ENCODE measurements at regions not wholly inside any gene's neighbourhood (a gene's known extent, or its start where the extent isn't known, plus 50 kb on each side); places are given as distances from the start of the nearest gene placed in this dataset.
"Not testable (repeated sequence)": the region's sequence is repeated elsewhere in the genome, so short reads cannot be mapped to it uniquely, and the experiment has no call there.

DNA sequence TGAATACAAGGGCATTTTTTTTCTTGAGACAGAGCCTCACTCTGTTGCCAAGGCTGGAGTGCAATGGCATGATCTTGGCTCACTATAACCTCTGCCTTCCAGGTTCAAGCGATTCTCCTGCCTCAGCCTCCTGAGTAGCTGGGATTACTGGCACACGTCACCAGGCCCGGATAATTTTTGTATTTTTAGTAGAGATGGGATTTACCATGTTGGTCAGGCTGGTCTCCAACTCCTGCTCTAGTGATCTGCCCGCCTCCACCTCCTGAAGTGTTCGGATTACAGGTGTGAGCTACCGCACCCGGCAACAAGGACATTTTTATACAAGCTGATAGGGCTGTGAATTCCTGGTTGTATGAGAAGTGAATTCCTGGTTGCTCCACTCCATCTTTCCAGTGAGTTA lies 577.7 kb upstream of the TPTE start:
- H3K27me3 ChIP-seq (ENCODE audit: control insufficient read depth, insufficient read depth, low read length); H3K4me3 ChIP-seq (ENCODE audit: low read depth, low read length); CTCF ChIA-PET; H3K27ac ChIP-seq (ENCODE audit: low read depth, low read length); DNase-seq (ENCODE audit: low read depth, low spot score); POLR2A ChIA-PET: not testable (repeated sequence)
- H3K9me3 ChIP-seq (ENCODE audit: control insufficient read depth, insufficient read depth, low read length) = peaks cover 18% of the 10 kb centered on the region

DNA sequence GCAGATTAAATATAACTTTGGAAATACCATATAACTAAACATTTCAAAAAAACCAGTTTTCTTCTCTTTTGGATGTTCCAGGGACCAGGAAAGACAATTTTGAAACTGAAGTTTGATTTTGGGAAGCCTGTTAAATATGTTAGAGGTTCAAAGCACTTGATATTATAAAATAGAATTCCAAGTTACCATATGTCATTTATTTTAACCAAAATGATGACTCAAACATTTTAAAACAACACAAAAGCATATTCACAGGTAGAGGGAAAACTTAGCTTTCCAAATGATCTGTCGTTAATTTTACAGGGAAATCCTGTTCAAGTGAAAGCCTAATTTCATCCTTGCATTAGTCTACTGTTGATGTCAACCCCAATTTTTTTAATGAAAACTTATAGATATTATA lies 575.3 kb upstream of the TPTE start:
- CTCF ChIA-PET, POLR2A ChIA-PET: not testable (repeated sequence)
- peaks cover 32% of the 10 kb centered on the region for H3K9me3 ChIP-seq (ENCODE audit: control insufficient read depth, insufficient read depth, low read length)

DNA sequence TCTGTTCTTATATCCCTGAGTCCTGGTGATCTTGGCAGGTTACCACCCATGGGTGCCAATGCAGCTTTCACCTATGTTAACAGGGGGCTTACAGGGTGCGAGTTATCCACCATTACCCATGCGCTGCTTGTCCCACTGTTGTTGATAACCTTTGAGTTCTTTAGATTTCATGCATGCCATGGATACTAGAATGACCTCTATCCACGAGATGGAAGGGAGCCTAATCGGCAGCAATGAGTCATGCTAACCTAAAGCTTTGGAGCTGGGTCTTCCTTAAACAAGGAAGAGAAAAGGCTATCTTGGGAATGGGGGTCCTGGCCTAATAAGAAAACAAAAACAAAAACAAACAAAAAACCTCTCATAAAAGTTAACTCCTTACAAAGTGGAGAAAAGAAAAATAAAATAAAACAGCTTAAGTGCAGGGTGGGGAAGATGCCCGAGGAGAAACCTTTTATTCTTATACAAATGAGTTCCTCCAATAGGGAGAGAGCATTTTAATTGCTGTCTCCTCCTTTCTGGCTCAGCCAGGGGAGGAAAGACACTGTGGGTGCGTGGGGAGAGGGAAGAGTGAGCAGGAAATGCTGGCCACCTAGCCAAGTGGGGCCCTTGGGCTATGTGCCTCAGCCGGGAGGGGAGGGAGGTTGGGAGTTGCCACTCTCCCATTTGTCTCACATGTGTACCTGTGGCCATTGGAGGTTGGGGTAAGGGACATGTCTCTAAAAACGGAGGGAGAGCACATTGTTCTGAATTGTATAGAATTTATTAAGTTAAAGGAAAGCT lies 571.7 kb upstream of the TPTE start:
- H3K9me3 ChIP-seq (ENCODE audit: control insufficient read depth, insufficient read depth, low read length) = peaks cover 14% of the 10 kb centered on the region
- POLR2A ChIA-PET; H3K4me3 ChIP-seq (ENCODE audit: low read depth, low read length); CTCF ChIA-PET; DNase-seq (ENCODE audit: low read depth, low spot score); H3K27me3 ChIP-seq (ENCODE audit: control insufficient read depth, insufficient read depth, low read length); H3K27ac ChIP-seq (ENCODE audit: low read depth, low read length): not testable (repeated sequence)

More for the DNA sequence above, 575.3 kb upstream of the TPTE start:
- H3K4me3 ChIP-seq (ENCODE audit: low read depth, low read length); H3K27me3 ChIP-seq (ENCODE audit: control insufficient read depth, insufficient read depth, low read length); DNase-seq (ENCODE audit: low read depth, low spot score); H3K27ac ChIP-seq (ENCODE audit: low read depth, low read length): not testable (repeated sequence)

DNA sequence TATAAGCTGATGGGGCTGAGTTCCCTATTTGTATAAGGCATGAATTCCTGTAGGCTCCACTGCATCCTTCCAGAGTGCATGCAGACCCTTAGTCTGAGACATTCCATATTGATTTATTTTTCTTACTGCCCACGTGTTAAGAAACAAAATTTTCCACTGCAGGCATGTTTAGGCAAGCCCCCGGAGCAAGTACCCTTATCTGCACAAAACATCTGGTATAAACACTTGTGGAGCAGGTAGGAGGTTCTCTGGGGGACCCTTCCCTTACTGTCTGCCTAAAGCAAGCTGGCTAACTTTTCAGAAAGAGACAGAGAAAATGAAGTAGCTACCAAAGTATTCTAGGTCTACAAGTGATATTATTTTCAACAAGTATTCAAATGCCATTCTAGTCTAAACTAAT lies 571.0 kb upstream of the TPTE start:
- H3K9me3 ChIP-seq (ENCODE audit: control insufficient read depth, insufficient read depth, low read length) = peaks cover 14% of the 10 kb centered on the region
- H3K4me3 ChIP-seq (ENCODE audit: low read depth, low read length); CTCF ChIA-PET; POLR2A ChIA-PET; H3K27ac ChIP-seq (ENCODE audit: low read depth, low read length); DNase-seq (ENCODE audit: low read depth, low spot score); H3K27me3 ChIP-seq (ENCODE audit: control insufficient read depth, insufficient read depth, low read length): not testable (repeated sequence)

DNA sequence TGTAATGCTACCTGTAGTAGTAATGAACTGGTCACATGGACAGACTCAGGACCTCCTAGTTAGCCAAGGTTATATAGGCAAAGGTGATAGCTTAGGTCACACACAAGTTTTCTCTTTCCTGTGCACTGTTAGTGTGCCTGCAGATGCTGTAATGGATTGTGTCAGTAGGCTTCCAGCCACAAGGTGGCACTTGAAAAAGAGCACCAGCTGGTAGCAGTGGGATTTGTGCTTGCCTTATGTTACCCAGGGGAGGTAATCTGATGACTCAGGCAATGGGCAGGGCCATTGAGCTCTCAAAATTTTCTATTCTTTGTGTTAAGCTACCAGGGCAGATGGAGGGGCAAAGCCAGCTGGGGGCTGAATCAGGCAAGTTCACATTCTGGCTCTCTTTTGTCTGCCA lies 562.6 kb upstream of the TPTE start:
- H3K9me3 ChIP-seq (ENCODE audit: control insufficient read depth, insufficient read depth, low read length) = peaks cover 18% of the 10 kb centered on the region
- DNase-seq (ENCODE audit: low read depth, low spot score); CTCF ChIA-PET; POLR2A ChIA-PET; H3K4me3 ChIP-seq (ENCODE audit: low read depth, low read length); H3K27ac ChIP-seq (ENCODE audit: low read depth, low read length); H3K27me3 ChIP-seq (ENCODE audit: control insufficient read depth, insufficient read depth, low read length): not testable (repeated sequence)

DNA sequence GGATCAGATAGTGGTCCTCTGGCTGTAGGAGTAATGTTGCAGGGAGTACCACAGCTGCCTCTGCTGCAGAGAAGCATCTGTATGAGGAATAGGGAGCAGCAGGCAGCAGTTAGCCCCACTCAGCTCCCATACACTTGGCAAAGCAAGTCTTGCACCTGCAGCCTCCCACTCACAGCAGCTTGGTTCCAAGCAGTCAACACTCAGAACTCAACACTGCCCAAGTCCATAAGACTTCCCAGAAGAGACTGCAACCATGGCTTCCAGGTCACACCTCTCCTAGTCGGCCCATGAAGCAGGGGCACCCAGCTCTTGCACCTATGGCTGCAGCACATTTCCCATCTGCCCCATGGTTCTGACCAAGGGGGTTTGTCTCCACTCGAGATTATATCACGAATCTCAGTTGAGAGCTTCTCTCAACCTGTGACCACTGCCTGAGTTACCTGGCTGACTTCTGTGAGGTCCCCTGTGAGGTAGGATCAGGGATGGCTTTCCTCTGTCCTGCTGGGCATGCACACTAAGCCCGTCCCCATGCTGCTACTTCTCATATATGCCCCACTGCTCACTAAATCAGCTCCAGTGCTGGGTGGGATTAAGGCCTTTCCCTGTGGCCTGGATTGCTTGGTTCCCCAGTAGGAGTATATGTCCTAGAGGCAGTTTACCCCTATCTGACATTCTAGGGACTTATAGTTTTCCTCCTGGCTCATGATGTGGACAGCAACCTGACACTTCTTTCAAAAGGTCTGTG lies 562.0 kb upstream of the TPTE start:
- H3K27ac ChIP-seq (ENCODE audit: low read depth, low read length); H3K4me3 ChIP-seq (ENCODE audit: low read depth, low read length); CTCF ChIA-PET; H3K27me3 ChIP-seq (ENCODE audit: control insufficient read depth, insufficient read depth, low read length); DNase-seq (ENCODE audit: low read depth, low spot score); POLR2A ChIA-PET: not testable (repeated sequence)
- H3K9me3 ChIP-seq (ENCODE audit: control insufficient read depth, insufficient read depth, low read length) = peaks cover 18% of the 10 kb centered on the region

DNA sequence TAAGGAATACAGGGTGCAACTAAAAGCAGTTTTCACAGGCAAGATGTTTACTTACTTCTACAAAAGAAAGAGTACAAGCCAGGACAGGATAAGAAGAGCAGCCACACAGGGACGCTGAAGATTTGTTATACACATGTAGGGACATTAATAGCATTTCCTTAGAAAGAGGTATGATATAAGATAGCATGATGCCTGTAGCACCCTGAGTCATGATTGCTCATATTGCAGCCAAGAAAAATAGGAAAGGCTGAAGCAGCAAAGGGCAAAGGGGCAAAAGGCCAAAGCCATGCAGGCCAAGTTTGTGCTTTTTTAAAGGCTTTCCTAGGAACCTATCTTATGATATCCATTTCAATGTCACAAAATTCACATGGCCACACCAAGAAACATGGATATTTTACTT lies 552.0 kb upstream of the TPTE start:
- H3K9me3 ChIP-seq (ENCODE audit: control insufficient read depth, insufficient read depth, low read length) = peaks cover 10% of the 10 kb centered on the region; the same call in 1 of the 2 replicates
- POLR2A ChIA-PET; CTCF ChIA-PET; H3K27ac ChIP-seq (ENCODE audit: low read depth, low read length); DNase-seq (ENCODE audit: low read depth, low spot score); H3K27me3 ChIP-seq (ENCODE audit: control insufficient read depth, insufficient read depth, low read length); H3K4me3 ChIP-seq (ENCODE audit: low read depth, low read length): not testable (repeated sequence)

DNA sequence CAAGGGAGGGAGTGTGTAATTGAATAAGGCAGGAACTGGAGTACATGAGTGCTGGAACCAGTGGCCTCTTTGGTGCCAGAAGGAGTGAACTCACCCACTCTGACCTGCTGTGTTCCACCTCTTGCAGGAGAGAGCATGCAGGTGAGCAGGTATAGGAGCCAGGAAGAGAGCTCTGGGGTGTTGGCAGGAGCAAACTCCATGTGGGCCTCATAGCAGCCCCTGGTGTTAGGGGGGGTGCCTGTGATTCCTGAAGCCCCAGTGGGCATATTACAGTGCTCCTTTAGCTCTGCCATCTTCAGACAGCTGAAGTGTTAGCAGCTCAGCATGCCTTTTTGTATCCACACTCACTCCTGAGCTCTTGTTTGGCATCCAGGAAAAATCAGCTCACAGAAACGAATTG lies 549.4 kb upstream of the TPTE start:
- peaks cover 10% of the 10 kb centered on the region; the same call in 1 of the 2 replicates for H3K9me3 ChIP-seq (ENCODE audit: control insufficient read depth, insufficient read depth, low read length)
- CTCF ChIA-PET; H3K27me3 ChIP-seq (ENCODE audit: control insufficient read depth, insufficient read depth, low read length); H3K27ac ChIP-seq (ENCODE audit: low read depth, low read length); H3K4me3 ChIP-seq (ENCODE audit: low read depth, low read length); POLR2A ChIA-PET; DNase-seq (ENCODE audit: low read depth, low spot score): not testable (repeated sequence)

DNA sequence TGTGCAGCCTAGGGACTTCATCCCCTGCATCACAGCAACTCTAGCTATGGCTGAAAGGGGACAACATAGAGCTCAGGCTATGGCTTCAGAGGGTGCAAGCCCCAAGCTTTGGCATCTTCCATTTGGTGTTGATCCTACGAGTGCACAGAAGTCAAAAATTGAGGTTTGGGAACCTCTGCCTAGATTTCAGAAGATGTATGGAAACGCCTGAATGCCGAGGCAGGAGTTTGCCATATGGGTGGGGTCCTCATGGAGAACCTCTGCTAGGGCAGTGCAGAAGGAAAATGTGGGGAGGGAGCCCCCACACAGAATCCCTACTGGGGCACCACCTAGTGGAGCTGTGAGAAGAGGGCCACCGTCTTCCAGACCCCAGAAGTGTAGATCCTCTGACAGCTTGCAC lies 543.0 kb upstream of the TPTE start:
- H3K4me3 ChIP-seq (ENCODE audit: low read depth, low read length); H3K27me3 ChIP-seq (ENCODE audit: control insufficient read depth, insufficient read depth, low read length); POLR2A ChIA-PET; H3K27ac ChIP-seq (ENCODE audit: low read depth, low read length); DNase-seq (ENCODE audit: low read depth, low spot score); H3K9me3 ChIP-seq (ENCODE audit: control insufficient read depth, insufficient read depth, low read length); CTCF ChIA-PET: not testable (repeated sequence)

DNA sequence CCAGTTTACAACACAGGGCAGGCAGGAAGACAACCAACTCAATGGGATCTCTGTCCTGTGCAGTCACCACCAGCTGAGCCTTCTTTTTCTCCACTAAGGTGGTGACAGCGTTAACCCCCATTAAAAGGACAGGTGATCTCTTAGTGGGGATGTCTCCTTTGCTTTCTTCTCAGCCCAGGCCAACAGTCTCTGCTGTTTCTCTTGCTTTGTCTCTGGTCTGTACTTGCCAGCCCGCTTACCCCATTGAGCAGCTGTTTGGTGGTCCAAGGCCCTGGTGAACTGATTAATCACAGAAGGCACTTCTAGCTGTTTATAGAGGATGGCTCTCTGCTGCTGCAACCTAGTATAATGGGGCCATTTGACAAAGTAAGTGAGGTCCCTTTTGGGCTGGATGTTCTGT lies 523.9 kb upstream of the TPTE start:
- POLR2A ChIA-PET = not testable (repeated sequence)

DNA sequence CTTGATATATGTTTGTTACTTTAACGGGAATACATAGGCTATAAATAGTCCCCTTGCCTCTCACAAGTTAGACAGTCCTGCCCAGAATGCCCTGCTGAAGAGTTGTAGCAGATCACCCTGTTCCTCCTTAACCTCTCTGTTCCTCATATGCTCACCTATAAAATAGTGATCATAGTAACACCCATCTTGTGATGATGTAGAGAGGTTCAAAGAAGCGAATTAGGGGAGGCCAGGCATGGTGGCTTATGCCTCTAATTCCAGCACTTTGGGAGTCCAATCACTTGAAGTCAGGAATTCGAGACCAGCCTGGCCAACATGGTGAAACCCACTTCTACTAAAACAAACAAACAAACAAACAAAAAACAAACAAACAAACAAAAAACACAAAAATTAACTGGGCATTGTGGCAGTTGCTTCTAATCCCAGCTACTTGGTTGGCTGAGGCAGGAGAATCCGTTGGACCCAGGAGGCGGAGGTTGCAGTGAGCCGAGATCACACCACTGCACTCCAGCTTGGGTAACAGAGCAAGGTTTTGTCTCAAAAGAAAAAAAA lies 518.5 kb upstream of the TPTE start:
- H3K4me3 ChIP-seq (ENCODE audit: low read depth, low read length); DNase-seq (ENCODE audit: low read depth, low spot score); H3K27me3 ChIP-seq (ENCODE audit: control insufficient read depth, insufficient read depth, low read length); CTCF ChIA-PET; H3K9me3 ChIP-seq (ENCODE audit: control insufficient read depth, insufficient read depth, low read length); H3K27ac ChIP-seq (ENCODE audit: low read depth, low read length); POLR2A ChIA-PET: not testable (repeated sequence)

More for the DNA sequence above, 523.9 kb upstream of the TPTE start:
- H3K27ac ChIP-seq (ENCODE audit: low read depth, low read length); DNase-seq (ENCODE audit: low read depth, low spot score); CTCF ChIA-PET; H3K4me3 ChIP-seq (ENCODE audit: low read depth, low read length); H3K27me3 ChIP-seq (ENCODE audit: control insufficient read depth, insufficient read depth, low read length); H3K9me3 ChIP-seq (ENCODE audit: control insufficient read depth, insufficient read depth, low read length): not testable (repeated sequence)

DNA sequence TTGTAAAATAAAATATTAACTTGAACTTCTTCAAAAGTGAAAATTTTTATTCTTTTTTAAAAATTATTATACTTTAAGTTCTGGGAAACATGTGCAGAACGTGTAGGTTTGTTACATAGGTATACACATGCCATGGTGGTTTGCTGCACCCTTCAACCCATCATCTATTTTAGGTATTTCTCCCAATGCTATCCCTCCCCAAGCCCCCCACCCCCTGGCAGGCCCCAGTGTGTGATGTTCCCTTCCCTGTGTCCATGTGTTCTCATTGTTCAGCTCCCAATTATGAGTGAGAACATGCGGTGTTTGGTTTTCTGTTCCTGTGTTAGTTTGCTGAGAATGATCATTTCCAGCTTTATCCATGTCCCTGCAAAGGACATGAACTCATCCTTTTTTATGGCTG lies 515.6 kb upstream of the TPTE start:
- CTCF ChIA-PET; POLR2A ChIA-PET; H3K4me3 ChIP-seq (ENCODE audit: low read depth, low read length); H3K9me3 ChIP-seq (ENCODE audit: control insufficient read depth, insufficient read depth, low read length); H3K27me3 ChIP-seq (ENCODE audit: control insufficient read depth, insufficient read depth, low read length); DNase-seq (ENCODE audit: low read depth, low spot score); H3K27ac ChIP-seq (ENCODE audit: low read depth, low read length): not testable (repeated sequence)

All from AG04450 (cell line).